ENCODE measurements at regions not wholly inside any gene's neighbourhood (a gene's known extent, or its start where the extent isn't known, plus 50 kb on each side); places are given as distances from the start of the nearest gene placed in this dataset.

- TF ChIP-seq POLR2A (IDR thresholded peaks at IDR 0.05), result no peak
- TF ChIP-seq CTCF (IDR thresholded peaks at IDR 0.05), result no peak
Measured at GRCh38 chr7:68482800-68483199, 1115.5 kb upstream of the AUTS2 start.
